DND-41 (cell line): ENCODE measurements at regions not wholly inside any gene's neighbourhood (a gene's known extent, or its start where the extent isn't known, plus 50 kb on each side); places are given as distances from the start of the nearest gene placed in this dataset.
"Not testable (repeated sequence)": the region's sequence is repeated elsewhere in the genome, so short reads cannot be mapped to it uniquely, and the experiment has no call there.

Experiments
- ATAC-seq: fragments of 200-7000 bp; cut with Tn5 transposase; 3 replicates; pipeline ENCODE4 v1.9.1; 2021; ENCODE audit warnings: low read depth; ENCODE audit not compliant: insufficient read depth
- DNase-seq: peaks from one replicate; pipeline ENCODE4 v3.0.0-alpha.2; 2020
- H2AFZ ChIP-seq: 2 replicates; pipeline ENCODE4 v1.6.0; 2012; ENCODE audit warnings: low read depth, low read length
- H3K27ac ChIP-seq: 2 replicates; pipeline ENCODE4 v1.5.1; 2012; ENCODE audit warnings: low read length, inconsistent platforms
- H3K27me3 ChIP-seq: fragments of 200-600 bp; sonication (generic); 2 replicates; pipeline ENCODE4 v1.6.0; 2012; ENCODE audit warnings: low read length, mild to moderate bottlenecking, inconsistent platforms; ENCODE audit not compliant: insufficient read depth, poor library complexity
- H3K36me3 ChIP-seq: 2 replicates; pipeline ENCODE4 v1.5.1; 2012; ENCODE audit warnings: low read length, inconsistent platforms; ENCODE audit not compliant: insufficient read depth
- H3K4me1 ChIP-seq: 2 replicates; pipeline ENCODE4 v1.5.1; 2012; ENCODE audit warnings: mild to moderate bottlenecking, low read length; ENCODE audit not compliant: insufficient read depth
- H3K4me2 ChIP-seq: 2 replicates; pipeline ENCODE4 v1.6.0; 2012; ENCODE audit warnings: mild to moderate bottlenecking, moderate library complexity, low read length, inconsistent platforms; ENCODE audit not compliant: insufficient read depth
- H3K4me3 ChIP-seq, 2 experiments: fragments of 200-600 bp in 1 of 2; shearing (Covaris generic) in 1 of 2; 2 replicates each; pipeline ENCODE4 v1.5.1; 2012 to 2016; ENCODE audit warnings: inconsistent platforms in 2 of 2, low read length in 2 of 2, mild to moderate bottlenecking in 2 of 2, low read depth in 1 of 2, moderate library complexity in 1 of 2
- H3K79me2 ChIP-seq: 2 replicates; pipeline ENCODE4 v1.6.0; 2012; ENCODE audit warnings: low read length, inconsistent platforms; ENCODE audit not compliant: insufficient read depth
- H3K9ac ChIP-seq: 2 replicates; pipeline ENCODE4 v1.6.0; 2012; ENCODE audit warnings: low read depth, mild to moderate bottlenecking, inconsistent platforms, low read length, moderate library complexity
- H3K9me3 ChIP-seq: 2 replicates; pipeline ENCODE4 v1.5.1; 2012; ENCODE audit warnings: low read length, moderate library complexity, mild to moderate bottlenecking, inconsistent platforms; ENCODE audit not compliant: insufficient read depth, severe bottlenecking
- H4K20me1 ChIP-seq: 2 replicates; pipeline ENCODE4 v1.6.0; 2012; ENCODE audit warnings: low read length; ENCODE audit not compliant: insufficient read depth
- EZH2 ChIP-seq: IDR thresholded peaks from 3 replicates; pipeline ENCODE4 v1.6.1; 2012; ENCODE audit warnings: borderline replicate concordance, low read depth, mild to moderate bottlenecking, moderate library complexity, low read length, inconsistent platforms; ENCODE audit not compliant: severe bottlenecking
- TF ChIP-seq, protein P1 (sequence below): IDR thresholded peaks from 2 replicates; pipeline ENCODE4 v1.5.1; 2012; ENCODE audit warnings: borderline replicate concordance, low read length, moderate library complexity, mild to moderate bottlenecking; ENCODE audit not compliant: poor library complexity, severe bottlenecking; ENCODE audit errors: extremely low read depth

DNA sequence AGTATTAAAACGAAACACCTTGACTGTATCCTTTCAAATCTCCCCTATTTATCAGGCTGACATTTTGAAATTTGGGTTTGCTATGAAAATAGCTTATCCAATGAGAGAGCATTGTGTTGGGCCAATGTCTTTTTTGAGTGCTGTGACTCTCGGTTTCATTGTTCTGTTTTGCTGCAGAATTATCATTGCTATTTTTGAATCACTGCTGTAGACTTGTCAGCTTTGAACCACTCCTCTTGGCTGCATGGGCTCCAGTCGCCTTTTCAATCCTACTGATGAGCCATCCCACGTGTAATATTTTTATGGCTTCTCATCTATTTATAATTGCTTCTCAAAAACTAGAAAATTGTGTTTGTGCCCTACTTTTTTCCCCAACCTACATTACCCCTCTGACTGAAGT lies 322.8 kb downstream of the LNPK start:
- Histone ChIP-seq H3K4me2 (no peak overlapping the region), H3K4me3 (no peak overlapping the region), H3K9me3 (no peaks in the 10 kb centered on the region), H3K36me3 (no peaks in the 10 kb centered on the region), H3K9ac (no peak overlapping the region), H3K27ac (no peak overlapping the region), H3K79me2 (no peaks in the 10 kb centered on the region), H4K20me1 (no peaks in the 10 kb centered on the region), H2AFZ (no peak overlapping the region), H3K27me3 (peaks cover 6% of the 10 kb centered on the region), H3K4me1 (no peaks in the 10 kb centered on the region)
- no peak for TF ChIP-seq EZH2
- TF ChIP-seq, protein P1, sequence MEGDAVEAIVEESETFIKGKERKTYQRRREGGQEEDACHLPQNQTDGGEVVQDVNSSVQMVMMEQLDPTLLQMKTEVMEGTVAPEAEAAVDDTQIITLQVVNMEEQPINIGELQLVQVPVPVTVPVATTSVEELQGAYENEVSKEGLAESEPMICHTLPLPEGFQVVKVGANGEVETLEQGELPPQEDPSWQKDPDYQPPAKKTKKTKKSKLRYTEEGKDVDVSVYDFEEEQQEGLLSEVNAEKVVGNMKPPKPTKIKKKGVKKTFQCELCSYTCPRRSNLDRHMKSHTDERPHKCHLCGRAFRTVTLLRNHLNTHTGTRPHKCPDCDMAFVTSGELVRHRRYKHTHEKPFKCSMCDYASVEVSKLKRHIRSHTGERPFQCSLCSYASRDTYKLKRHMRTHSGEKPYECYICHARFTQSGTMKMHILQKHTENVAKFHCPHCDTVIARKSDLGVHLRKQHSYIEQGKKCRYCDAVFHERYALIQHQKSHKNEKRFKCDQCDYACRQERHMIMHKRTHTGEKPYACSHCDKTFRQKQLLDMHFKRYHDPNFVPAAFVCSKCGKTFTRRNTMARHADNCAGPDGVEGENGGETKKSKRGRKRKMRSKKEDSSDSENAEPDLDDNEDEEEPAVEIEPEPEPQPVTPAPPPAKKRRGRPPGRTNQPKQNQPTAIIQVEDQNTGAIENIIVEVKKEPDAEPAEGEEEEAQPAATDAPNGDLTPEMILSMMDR, result no peak
- DNase-seq (no peak), ATAC-seq (no peak)

DNA sequence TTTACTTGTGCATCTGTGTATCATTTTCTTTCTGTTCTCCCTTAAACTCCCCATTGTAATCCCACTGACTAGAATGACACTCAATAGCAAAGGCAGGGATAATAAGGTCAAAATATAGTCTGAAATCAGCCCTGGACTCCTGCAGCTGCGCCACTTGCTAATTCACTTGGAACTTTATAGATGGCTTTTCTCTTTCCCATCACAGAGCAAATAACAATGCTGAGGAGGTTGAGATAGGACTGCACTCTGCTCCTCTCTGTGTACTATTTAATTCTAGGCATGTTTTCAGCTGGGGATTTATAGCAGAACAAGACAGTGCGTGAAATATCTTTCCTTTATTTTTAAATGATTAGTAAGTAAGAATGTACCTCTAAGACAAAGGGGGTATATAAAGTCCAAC lies 324.2 kb downstream of the LNPK start:
- Histone ChIP-seq H3K27ac (no peak overlapping the region), H3K4me3 (no peak overlapping the region), H3K27me3 (peaks cover 6% of the 10 kb centered on the region), H3K36me3 (no peaks in the 10 kb centered on the region), H4K20me1 (no peaks in the 10 kb centered on the region), H3K79me2 (no peaks in the 10 kb centered on the region), H3K9ac (no peak overlapping the region), H3K4me1 (no peaks in the 10 kb centered on the region), H3K9me3 (no peaks in the 10 kb centered on the region), H2AFZ (no peak overlapping the region), H3K4me2 (no peak overlapping the region)
- DNase-seq, result no peak
- TF ChIP-seq, protein P1, result no peak
- TF ChIP-seq EZH2, result no peak
- no peak for ATAC-seq

DNA sequence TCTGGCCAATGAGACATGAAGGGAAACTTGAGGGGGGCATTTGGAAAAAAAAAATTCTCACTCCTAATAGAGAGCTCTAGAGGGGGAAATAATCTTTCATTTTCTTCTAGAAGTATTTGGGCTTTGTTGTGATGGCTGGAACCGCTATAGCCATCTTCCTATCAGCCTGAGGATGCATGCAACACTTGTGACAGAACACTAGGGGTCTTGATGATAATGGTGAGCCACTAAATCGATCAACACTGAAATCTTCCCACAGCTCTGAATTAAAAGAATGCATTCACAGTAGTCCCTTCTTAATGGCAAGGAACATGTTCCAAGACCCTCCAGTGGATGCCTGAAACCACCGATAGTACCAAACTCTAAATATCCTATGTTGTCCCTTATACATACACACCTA lies 325.3 kb downstream of the LNPK start:
- TF ChIP-seq EZH2, result no peak
- TF ChIP-seq, protein P1, result peak; percentile 20
- no peak overlapping the region for H3K4me3 ChIP-seq
- no peaks in the 10 kb centered on the region for H4K20me1 ChIP-seq
- no peak overlapping the region for H3K9ac ChIP-seq
- H3K4me2 ChIP-seq, result no peak overlapping the region
- no peaks in the 10 kb centered on the region for H3K9me3 ChIP-seq
- no peak for ATAC-seq
- no peaks in the 10 kb centered on the region for H3K36me3 ChIP-seq
- no peak for DNase-seq
- H3K27ac ChIP-seq, result no peak overlapping the region
- H2AFZ ChIP-seq, result no peak overlapping the region
- H3K27me3 ChIP-seq, result peaks cover 6% of the 10 kb centered on the region
- H3K4me1 ChIP-seq, result no peaks in the 10 kb centered on the region
- no peaks in the 10 kb centered on the region for H3K79me2 ChIP-seq

DNA sequence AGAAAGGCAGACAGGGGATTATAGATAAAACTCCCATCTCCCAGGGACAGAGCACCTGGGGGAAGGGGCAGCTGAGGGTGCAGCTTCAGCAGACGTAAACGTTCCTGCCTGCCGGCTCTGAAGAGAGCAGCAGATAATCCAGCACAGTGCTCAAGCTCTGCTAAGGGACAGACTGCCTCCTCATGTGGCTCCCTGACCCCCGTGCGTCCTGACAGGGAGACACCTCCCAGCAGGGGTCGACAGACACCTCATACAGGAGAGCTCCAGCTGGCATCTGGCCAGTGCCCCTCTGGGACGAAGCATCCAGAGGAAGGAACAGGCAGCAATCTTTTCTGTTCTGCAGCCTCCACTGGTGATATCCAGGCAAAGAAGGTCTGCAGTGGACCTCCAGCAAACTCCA lies 333.3 kb downstream of the LNPK start:
- ATAC-seq, result not testable (repeated sequence)

More for the DNA sequence above, 333.3 kb downstream of the LNPK start:
- H3K79me2 ChIP-seq, H3K4me3 ChIP-seq, H3K4me1 ChIP-seq, DNase-seq, H2AFZ ChIP-seq, H4K20me1 ChIP-seq, H3K9ac ChIP-seq, H3K27me3 ChIP-seq, H3K4me2 ChIP-seq, H3K36me3 ChIP-seq, H3K9me3 ChIP-seq, H3K27ac ChIP-seq: not testable (repeated sequence)
